K562 (cell line): ENCODE measurements at regions not wholly inside any gene's neighbourhood (a gene's known extent, or its start where the extent isn't known, plus 50 kb on each side); places are given as distances from the start of the nearest gene placed in this dataset.

Experiments
- ATAC-seq: fragments of 200-7000 bp; cut with Tn5 transposase; 3 replicates; pipeline ENCODE4 v1.9.1; 2020; ENCODE audit warnings: moderate library complexity
- BruUV-seq: library from RNA; stranded (reverse); fragments of 400-500 nt; replicated peaks from 2 replicates; lab custom pipeline; 2021; lab: Mats Ljungman, UMichigan
- CTCF ChIA-PET: fragments of 300-600 bp; formaldehyde crosslinking; extraction: SDS; loops from one replicate; lab custom pipeline; 2021; ENCODE audit warnings: low intra/inter-chr PET ratio; lab: Yijun Ruan, JAX
- POLR2A ChIA-PET: fragments of 300-600, 350-650 bp; sonication (Branson Sonifier 250); formaldehyde crosslinking; extraction: SDS; loops from one replicate; lab custom pipeline; 2021; ENCODE audit warnings: antibody characterized with exemption, inconsistent platforms; lab: Yijun Ruan, JAX
- DNase-seq, 4 experiments: peaks; one replicate each; pipeline versions ENCODE4 v3.0.0 to v3.0.0-alpha.2; 2011 to 2018; ENCODE audit warnings: low spot score in 3 of 4, mixed read lengths in 3 of 4; ENCODE audit errors: extremely low read depth in 1 of 4
- FAIRE-seq: peaks from 2 replicates; lab custom pipeline; 2011; peaks lifted over from hg19 to GRCh38; lab: Jason Lieb, UNC
- H2AFZ ChIP-seq: 2 replicates; pipeline ENCODE4 v1.6.0; 2011; ENCODE audit warnings: low read depth, low read length, control low read depth, inconsistent platforms
- H3K27ac ChIP-seq: fragments of 200-600 bp; 3 replicates; pipeline ENCODE4 v1.8.0; 2011; ENCODE audit warnings: low read depth, mild to moderate bottlenecking, control low read depth, inconsistent platforms, low read length, moderate library complexity, mixed read lengths; ENCODE audit errors: extremely low read depth
- H3K27me3 ChIP-seq, 2 experiments: fragments of 300-600 bp in 1 of 2; 2 replicates in 1 of 2; 3 replicates in 1 of 2; pipeline versions ENCODE4 v1.6.0 to v1.8.0; 2011; ENCODE audit warnings: inconsistent platforms in 2 of 2, low read length in 2 of 2, mild to moderate bottlenecking in 1 of 2, mixed read lengths in 1 of 2, moderate library complexity in 1 of 2; ENCODE audit not compliant: control insufficient read depth in 2 of 2, insufficient read depth in 2 of 2
- H3K36me3 ChIP-seq: fragments of 300-600 bp; 3 replicates; pipeline ENCODE4 v1.8.0; 2011; ENCODE audit warnings: mild to moderate bottlenecking, low read length, inconsistent platforms; ENCODE audit not compliant: control insufficient read depth, insufficient read depth
- H3K4me1 ChIP-seq, 2 experiments: fragments of 200-600 bp in 1 of 2; replicated peaks in 1 of 2; 2 replicates in 1 of 2; 3 replicates in 1 of 2; pipeline versions ENCODE4 v1.5.1 to v1.8.0; 2011; ENCODE audit warnings: inconsistent platforms in 2 of 2, low read length in 2 of 2, mild to moderate bottlenecking in 1 of 2, mixed read lengths in 1 of 2, moderate library complexity in 1 of 2; ENCODE audit not compliant: control insufficient read depth in 2 of 2, insufficient read depth in 2 of 2
- H3K4me2 ChIP-seq: 2 replicates; pipeline ENCODE4 v1.6.1; 2011; ENCODE audit warnings: low read length, control low read depth, inconsistent platforms, mixed read lengths; ENCODE audit not compliant: insufficient read depth
- H3K4me3 ChIP-seq: fragments of 200-600 bp; sonication (generic), shearing (Covaris generic); 2 replicates; pipeline ENCODE4 v1.5.1; 2016; ENCODE audit warnings: control low read depth, inconsistent platforms
- H3K79me2 ChIP-seq: fragments of 200-600 bp; 3 replicates; pipeline ENCODE4 v1.8.0; 2011; ENCODE audit warnings: low read length, inconsistent platforms; ENCODE audit not compliant: control insufficient read depth, insufficient read depth
- H3K9ac ChIP-seq, 2 experiments: 2 replicates each; pipeline versions ENCODE4 v1.6.0 to v1.6.1; 2011; ENCODE audit warnings: low read depth in 2 of 2, low read length in 2 of 2, control low read depth in 1 of 2, inconsistent platforms in 1 of 2, mild to moderate bottlenecking in 1 of 2, mixed read lengths in 1 of 2; ENCODE audit not compliant: insufficient read depth in 1 of 2
- H3K9me1 ChIP-seq: one replicate; pipeline ENCODE4 v1.6.0; 2011; ENCODE audit warnings: inconsistent platforms, mild to moderate bottlenecking, low read length, moderate library complexity; ENCODE audit not compliant: control insufficient read depth, insufficient read depth
- H3K9me3 ChIP-seq: replicated peaks from 2 replicates; pipeline ENCODE4 v1.5.1; 2011; ENCODE audit warnings: low read depth, low read length, inconsistent platforms; ENCODE audit not compliant: control insufficient read depth, insufficient read depth
- H4K20me1 ChIP-seq: replicated peaks from 2 replicates; pipeline ENCODE4 v1.6.1; 2011; ENCODE audit warnings: low read length, inconsistent platforms, mixed read lengths; ENCODE audit not compliant: control insufficient read depth, insufficient read depth
- KDM2B ChIP-seq: fragments of 250-450 bp; sonication (Bioruptor Pico); IDR thresholded peaks from 2 replicates; pipeline ENCODE4 v1.8.0; 2021; ENCODE audit warnings: mild to moderate bottlenecking, moderate library complexity
- SIRT6 ChIP-seq: IDR thresholded peaks from one replicate; pipeline ENCODE4 v1.6.1; 2012; ENCODE audit warnings: low read depth, mild to moderate bottlenecking, control low read depth, inconsistent platforms, low read length, moderate library complexity
- ZC3H11A ChIP-seq: IDR thresholded peaks from 2 replicates; pipeline ENCODE4 v1.6.1; 2012; ENCODE audit warnings: low read depth, low read length, improper control_type of control experiment
- ZNF695 ChIP-seq: fragments of 450-650 bp; formaldehyde crosslinking; IDR thresholded peaks from 2 replicates; pipeline ENCODE4 v1.4.0; 2020; ENCODE audit warnings: mild to moderate bottlenecking, moderate library complexity
- WGBS: fragments of 100-300 bp; shearing (Covaris generic); methylation state at CpG from one replicate; pipeline ENCODE4 v1.1.6; 2016; ENCODE audit warnings: low coverage, mixed read lengths; ENCODE audit not compliant: insufficient coverage; ENCODE audit errors: missing lambda C conversion rate; 5-methylcytosine and 5-hydroxymethylcytosine counted together
- in situ Hi-C: fragments of 300-500 bp; cut with MboI; formaldehyde crosslinking; loops from 4 replicates; pipeline ENCODE4 v1.15.0; 2018; ENCODE audit warnings: inconsistent platforms, mixed read lengths
- intact Hi-C: fragments of 100-400 bp; cut with micrococcal nuclease; formaldehyde crosslinking; loops from 2 replicates; pipeline ENCODE4 v1.14.2; 2022
- TF ChIP-seq, protein P1 (sequence below): fragments of 250-450 bp; sonication (Bioruptor Pico); IDR thresholded peaks from 2 replicates; pipeline ENCODE4 v1.8.0; 2022; ENCODE audit warnings: inconsistent platforms

GRCh38 chr22:48173773-48174160, 1411.3 kb downstream of the TBC1D22A start:
- in situ Hi-C loops, result no loop called here

More at GRCh38 chr22:48173773-48174160, 1411.3 kb downstream of the TBC1D22A start:
- TF ChIP-seq KDM2B (CRISPR knock-in tag), result no peak
- TF ChIP-seq ZNF695, result no peak
- TF ChIP-seq SIRT6, result no peak
- no peak for TF ChIP-seq ZC3H11A
- TF ChIP-seq, protein P1, sequence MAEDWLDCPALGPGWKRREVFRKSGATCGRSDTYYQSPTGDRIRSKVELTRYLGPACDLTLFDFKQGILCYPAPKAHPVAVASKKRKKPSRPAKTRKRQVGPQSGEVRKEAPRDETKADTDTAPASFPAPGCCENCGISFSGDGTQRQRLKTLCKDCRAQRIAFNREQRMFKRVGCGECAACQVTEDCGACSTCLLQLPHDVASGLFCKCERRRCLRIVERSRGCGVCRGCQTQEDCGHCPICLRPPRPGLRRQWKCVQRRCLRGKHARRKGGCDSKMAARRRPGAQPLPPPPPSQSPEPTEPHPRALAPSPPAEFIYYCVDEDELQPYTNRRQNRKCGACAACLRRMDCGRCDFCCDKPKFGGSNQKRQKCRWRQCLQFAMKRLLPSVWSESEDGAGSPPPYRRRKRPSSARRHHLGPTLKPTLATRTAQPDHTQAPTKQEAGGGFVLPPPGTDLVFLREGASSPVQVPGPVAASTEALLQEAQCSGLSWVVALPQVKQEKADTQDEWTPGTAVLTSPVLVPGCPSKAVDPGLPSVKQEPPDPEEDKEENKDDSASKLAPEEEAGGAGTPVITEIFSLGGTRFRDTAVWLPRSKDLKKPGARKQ (CRISPR knock-in tag), result no peak
- ChIA-PET CTCF (no interaction called here), POLR2A (no interaction called here)
- H2AFZ ChIP-seq, result no peak overlapping the region
- no peak overlapping the region for H3K9ac ChIP-seq
- no peak overlapping the region for H3K27ac ChIP-seq
- H4K20me1 ChIP-seq, result no peaks in the 10 kb centered on the region
- DNase-seq, result no peak
- no peaks in the 10 kb centered on the region for H3K27me3 ChIP-seq
- no peak for FAIRE-seq
- H3K79me2 ChIP-seq, result no peaks in the 10 kb centered on the region
- H3K9me3 ChIP-seq, result no peaks in the 10 kb centered on the region
- no peak overlapping the region for H3K4me3 ChIP-seq
- no peaks in the 10 kb centered on the region for H3K36me3 ChIP-seq
- WGBS, result 0% methylated on average over 6 of the region's 7 CpGs
- intact Hi-C loops, result no loop called here
- BruUV-seq, result no TSS peak
- ATAC-seq, result no peak
- no peaks in the 10 kb centered on the region for H3K9me1 ChIP-seq
- H3K4me1 ChIP-seq, result no peaks in the 10 kb centered on the region
- no peak overlapping the region for H3K4me2 ChIP-seq
